Erythroblast (primary cell): ENCODE measurements at regions not wholly inside any gene's neighbourhood (a gene's known extent, or its start where the extent isn't known, plus 50 kb on each side); places are given as distances from the start of the nearest gene placed in this dataset.
A peak's percentile ranks its signal among the peaks of the same experiment; 100 is the strongest.
"Not testable (repeated sequence)": the region's sequence is repeated elsewhere in the genome, so short reads cannot be mapped to it uniquely, and the experiment has no call there.

Source experiments
- DNase-seq, 2 experiments: peaks; one replicate each; lab custom pipeline; 2025; lab: John Stamatoyannopoulos, UW
- GATA1 ChIP-seq: IDR thresholded peaks from 2 replicates; pipeline ENCODE4 v1.6.1; 2011; ENCODE audit warnings: low read depth, mild to moderate bottlenecking, control low read depth, low read length, moderate library complexity
- POLR2A ChIP-seq: IDR thresholded peaks from 2 replicates; pipeline ENCODE4 v1.6.1; 2011; ENCODE audit warnings: mild to moderate bottlenecking, low read length

DNA sequence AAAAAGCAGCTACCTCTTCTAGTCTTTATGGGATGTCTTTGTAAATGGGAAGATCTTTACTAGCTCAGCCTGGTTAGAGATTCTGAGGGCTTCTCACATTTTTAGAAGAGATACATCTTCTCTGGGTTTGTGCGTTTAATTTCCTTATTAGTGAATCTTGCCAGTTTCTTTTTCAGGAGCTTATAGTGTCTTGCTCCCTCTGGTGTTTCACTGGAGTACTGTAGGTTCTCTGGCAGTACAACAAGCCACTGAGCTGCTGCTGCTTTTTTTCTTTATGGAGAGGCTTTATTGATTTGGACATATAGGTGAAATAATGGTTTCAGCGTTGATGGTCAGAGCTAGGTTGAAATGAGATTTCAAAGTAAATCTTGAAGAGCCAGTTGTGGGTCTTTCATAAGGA, 82.9 kb downstream of the LAS1L start:
- DNase-seq: peak; percentile 5 to 29
- TF ChIP-seq GATA1 (no peak), POLR2A (no peak)

DNA sequence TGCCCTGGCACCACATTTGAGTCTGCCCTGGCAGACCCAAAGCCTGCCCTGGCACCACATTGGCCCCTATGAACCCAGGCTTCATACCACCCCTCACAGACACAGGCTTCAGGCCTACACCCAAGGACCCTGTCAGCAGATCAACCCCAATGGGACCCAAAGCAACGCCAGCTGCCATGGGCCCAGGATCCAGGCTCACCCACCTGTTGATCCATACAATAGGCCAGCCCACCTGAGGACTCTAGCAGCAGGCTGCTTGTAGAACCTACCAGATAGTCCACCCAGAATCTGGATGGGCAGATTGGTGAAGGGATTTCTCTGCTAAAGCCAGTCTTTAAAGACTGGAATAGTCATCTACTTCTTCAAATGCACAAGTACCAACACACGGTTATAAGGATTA, 114.4 kb downstream of the LAS1L start:
- DNase-seq: no peak
- TF ChIP-seq POLR2A (no peak), GATA1 (no peak)

DNA sequence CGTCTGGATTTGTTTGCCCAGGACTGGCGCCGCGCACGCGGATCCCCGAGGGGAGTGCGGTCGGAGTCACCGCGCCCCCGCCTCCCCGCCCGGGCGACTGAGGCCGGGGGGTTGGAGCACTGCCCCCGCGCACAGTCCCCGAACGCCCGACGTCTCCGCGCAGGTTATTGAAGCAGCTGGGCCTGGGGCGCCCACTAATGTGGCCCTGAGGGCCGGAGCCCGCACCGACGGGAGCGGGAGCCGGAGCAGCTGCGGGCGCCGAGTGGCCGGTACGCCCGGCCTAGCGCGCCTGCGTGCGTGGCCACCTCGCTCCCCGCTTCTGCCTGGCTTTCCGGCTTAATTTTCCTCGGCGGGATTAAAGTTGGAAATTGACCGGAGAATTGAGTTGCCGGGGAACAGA, 126.9 kb downstream of the LAS1L start:
- not testable (repeated sequence) for DNase-seq

DNA sequence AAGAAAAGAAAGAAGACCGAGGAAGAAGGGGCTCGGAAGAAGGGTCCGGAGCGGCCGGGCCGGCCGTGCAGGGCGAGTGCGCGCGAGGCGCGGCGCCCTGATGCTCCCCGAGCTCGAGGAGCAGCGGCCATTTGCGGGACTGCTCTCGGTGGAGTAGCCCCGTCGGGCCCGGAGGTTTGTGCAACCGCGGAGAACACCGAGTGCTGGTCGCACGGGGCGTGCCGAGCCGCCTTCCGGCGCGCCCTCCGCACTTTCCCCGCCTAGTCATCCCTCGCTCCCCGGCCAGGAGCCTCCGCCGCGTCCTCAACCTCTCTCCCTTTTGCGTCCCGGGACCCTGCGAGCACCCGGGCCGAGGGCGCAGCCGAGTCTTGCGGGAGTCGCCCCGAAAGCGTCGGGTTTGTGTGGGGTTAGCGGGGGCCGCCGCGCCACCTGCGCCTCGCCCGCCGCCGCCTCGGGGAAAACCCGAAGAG, 127.4 kb downstream of the LAS1L start:
- no peak for DNase-seq
- TF ChIP-seq GATA1: no peak
- no peak for TF ChIP-seq POLR2A

DNA sequence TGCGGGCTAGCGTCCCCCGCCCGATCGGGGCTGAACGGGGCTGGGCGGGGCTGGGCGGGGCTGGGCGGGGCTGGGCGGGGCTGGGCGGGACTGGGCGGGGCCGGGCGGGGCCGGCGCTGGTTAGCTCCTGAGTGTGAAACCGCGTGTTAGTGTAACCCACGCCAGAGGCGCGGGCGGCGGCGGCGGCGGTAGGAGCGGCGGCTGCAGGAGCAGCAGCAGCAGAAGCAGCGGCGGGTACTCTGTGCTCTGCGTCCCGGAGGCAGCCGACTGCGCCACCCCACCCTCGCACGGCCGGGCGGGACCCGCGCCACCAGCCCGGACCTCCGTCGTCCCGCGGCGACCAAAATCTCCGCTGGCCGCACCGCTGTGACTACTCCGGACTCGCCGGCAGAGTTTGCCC, 128.1 kb downstream of the LAS1L start:
- DNase-seq: no peak

DNA sequence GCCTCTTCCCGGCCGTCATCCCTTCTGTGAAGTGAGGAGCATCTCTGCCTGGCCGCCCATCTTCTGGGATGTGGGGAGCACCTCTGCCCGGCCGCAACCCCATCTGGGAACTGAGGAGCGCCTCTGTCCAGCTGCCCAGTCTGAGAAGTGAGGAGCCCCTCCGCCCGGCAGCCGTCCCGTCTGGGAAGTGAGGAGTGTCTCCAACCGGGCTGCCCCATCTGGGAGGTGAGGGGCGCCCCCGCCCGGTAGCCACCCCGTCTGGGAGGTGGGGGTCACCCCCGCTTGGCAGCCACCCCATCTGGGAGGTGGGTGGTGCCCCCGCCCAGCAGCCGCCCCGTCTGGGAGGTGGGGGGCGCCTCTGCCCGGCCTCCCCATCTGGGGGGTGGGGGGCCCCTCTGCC, 142.3 kb downstream of the LAS1L start:
- no peak for DNase-seq
- no peak for TF ChIP-seq POLR2A
- TF ChIP-seq GATA1: no peak

More for the DNA sequence above, 128.1 kb downstream of the LAS1L start:
- TF ChIP-seq GATA1: no peak
- TF ChIP-seq POLR2A: no peak

DNA sequence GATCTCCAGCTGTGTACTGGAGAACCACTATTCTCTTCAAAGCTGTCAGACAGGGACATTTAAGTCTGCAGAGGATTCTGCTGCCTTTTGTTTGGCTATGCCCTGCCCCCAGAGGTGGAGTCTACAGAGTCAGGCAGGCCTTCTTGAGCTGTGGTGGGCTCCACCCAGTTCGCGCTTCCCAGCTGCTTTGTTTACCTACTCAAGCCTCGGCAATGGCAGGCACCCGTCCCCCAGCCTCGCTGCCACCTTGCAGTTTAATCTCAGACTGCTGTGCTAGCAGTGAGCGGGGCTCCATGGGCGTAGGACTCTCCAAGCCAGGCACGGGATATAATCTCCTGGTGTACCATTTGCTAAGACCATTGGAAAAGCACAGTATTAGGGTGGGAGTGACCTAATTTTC, 145.5 kb downstream of the LAS1L start:
- not testable (repeated sequence) for DNase-seq
